ENCODE measurements at regions not wholly inside any gene's neighbourhood (a gene's known extent, or its start where the extent isn't known, plus 50 kb on each side); places are given as distances from the start of the nearest gene placed in this dataset.

DNA sequence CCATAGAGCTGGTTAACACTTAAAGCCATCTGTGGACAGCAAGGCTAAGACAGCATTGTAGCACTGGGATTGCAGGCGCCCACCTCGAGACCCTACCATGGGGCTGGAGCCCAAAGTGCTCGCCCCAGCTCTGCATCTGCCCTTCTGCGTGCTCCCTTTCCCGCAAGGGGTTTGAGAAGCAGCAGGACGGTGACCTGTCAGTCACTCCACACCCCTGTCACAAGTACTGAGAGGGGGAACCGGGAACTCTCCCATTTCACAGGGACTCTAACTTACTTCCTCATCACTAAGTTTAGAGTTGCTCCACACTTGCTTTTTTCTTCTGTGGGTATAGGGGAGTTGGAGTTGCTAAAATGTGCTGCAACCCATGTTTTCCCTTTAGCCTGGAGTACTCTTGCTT, 273.2 kb downstream of the SMARCA2 start:
- H3K27ac Mint-ChIP-seq = no peak overlapping the region
- Histone ChIP-seq H3K27me3 (ENCODE audit: control insufficient read depth in 1 of 2, insufficient read depth in 2 of 2, low read length in 2 of 2) (peaks cover 0 to 4% of the 10 kb centered on the region in 2 experiments), H3K9me3 (ENCODE audit: control insufficient read depth in 1 of 2, insufficient read depth in 1 of 2, low read length in 2 of 2) (no peaks in the 10 kb centered on the region), H3K4me1 (ENCODE audit: insufficient read depth, low read length) (no peaks in the 10 kb centered on the region), H3K4me3 (ENCODE audit: low read length) (no peak overlapping the region), H3K36me3 (ENCODE audit: insufficient read depth, low read length) (no peaks in the 10 kb centered on the region), H3K27ac (ENCODE audit: low read depth in 1 of 2, low read length in 2 of 2) (no peak overlapping the region)
- TF ChIP-seq, protein P1, sequence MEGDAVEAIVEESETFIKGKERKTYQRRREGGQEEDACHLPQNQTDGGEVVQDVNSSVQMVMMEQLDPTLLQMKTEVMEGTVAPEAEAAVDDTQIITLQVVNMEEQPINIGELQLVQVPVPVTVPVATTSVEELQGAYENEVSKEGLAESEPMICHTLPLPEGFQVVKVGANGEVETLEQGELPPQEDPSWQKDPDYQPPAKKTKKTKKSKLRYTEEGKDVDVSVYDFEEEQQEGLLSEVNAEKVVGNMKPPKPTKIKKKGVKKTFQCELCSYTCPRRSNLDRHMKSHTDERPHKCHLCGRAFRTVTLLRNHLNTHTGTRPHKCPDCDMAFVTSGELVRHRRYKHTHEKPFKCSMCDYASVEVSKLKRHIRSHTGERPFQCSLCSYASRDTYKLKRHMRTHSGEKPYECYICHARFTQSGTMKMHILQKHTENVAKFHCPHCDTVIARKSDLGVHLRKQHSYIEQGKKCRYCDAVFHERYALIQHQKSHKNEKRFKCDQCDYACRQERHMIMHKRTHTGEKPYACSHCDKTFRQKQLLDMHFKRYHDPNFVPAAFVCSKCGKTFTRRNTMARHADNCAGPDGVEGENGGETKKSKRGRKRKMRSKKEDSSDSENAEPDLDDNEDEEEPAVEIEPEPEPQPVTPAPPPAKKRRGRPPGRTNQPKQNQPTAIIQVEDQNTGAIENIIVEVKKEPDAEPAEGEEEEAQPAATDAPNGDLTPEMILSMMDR (IDR thresholded peaks at IDR 0.05) = no peak
- intact Hi-C loops (cut with DNase I, micrococcal nuclease) = no loop called here
- H3K9me3 Mint-ChIP-seq = no peaks in the 10 kb centered on the region
- ATAC-seq (ENCODE audit: poor library complexity) (no peak), DNase-seq (no peak)
- H3K27me3 Mint-ChIP-seq = peaks cover 25% of the 10 kb centered on the region
- H3K36me3 Mint-ChIP-seq (ENCODE audit: low read depth) = no peaks in the 10 kb centered on the region
- ChIA-PET CTCF (no interaction called here), POLR2A (no interaction called here)
- no peak overlapping the region for H3K4me3 Mint-ChIP-seq
- no peaks in the 10 kb centered on the region for H3K4me1 Mint-ChIP-seq (ENCODE audit: low read depth)

- ChIA-PET POLR2A (no interaction called here), CTCF (no interaction called here)
- Mint-ChIP-seq H3K27ac (no peak overlapping the region), H3K4me1 (ENCODE audit: low read depth) (no peaks in the 10 kb centered on the region), H3K9me3 (no peaks in the 10 kb centered on the region), H3K4me3 (no peak overlapping the region), H3K27me3 (peaks cover 25% of the 10 kb centered on the region), H3K36me3 (ENCODE audit: low read depth) (no peaks in the 10 kb centered on the region)
- intact Hi-C loops (cut with DNase I, micrococcal nuclease) = no loop called here
- no peaks in the 10 kb centered on the region for H3K4me1 ChIP-seq (ENCODE audit: insufficient read depth, low read length)
- H3K27me3 ChIP-seq (ENCODE audit: control insufficient read depth in 1 of 2, insufficient read depth in 2 of 2, low read length in 2 of 2) = peaks cover 0 to 4% of the 10 kb centered on the region in 2 experiments
- TF ChIP-seq, protein P1 (IDR thresholded peaks at IDR 0.05) = no peak
- H3K4me3 ChIP-seq (ENCODE audit: low read length) = no peak overlapping the region
- DNase-seq = no peak
- H3K27ac ChIP-seq (ENCODE audit: low read depth in 1 of 2, low read length in 2 of 2) = no peak overlapping the region
- no peaks in the 10 kb centered on the region for H3K36me3 ChIP-seq (ENCODE audit: insufficient read depth, low read length)
- H3K9me3 ChIP-seq (ENCODE audit: control insufficient read depth in 1 of 2, insufficient read depth in 1 of 2, low read length in 2 of 2) = no peaks in the 10 kb centered on the region
- no peak for ATAC-seq (ENCODE audit: poor library complexity)
Measured at GRCh38 chr9:2289263-2289662, 274.1 kb downstream of the SMARCA2 start.

DNA sequence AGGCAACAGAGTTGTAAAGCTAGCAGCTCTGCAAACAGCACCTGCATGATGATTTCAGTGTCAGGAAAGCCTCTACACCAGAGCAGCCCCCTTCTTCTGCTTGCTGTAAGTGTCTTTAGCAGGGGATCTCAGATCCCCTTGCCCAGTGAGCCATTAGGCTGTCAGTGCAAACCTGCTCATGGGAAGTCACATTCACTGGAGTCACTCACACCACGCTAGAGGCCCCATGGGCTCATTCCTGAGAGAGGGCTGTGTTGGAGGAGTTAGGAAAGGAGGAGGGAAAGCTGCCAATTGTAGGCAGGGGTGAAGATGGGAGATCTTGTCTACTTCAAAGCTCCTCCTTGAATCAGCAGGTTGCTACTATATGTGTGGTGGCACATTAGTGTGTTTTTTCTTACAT, 275.2 kb downstream of the SMARCA2 start:
- no peaks in the 10 kb centered on the region for H3K9me3 Mint-ChIP-seq

More for the DNA sequence above, 275.2 kb downstream of the SMARCA2 start:
- no peak overlapping the region for H3K27ac Mint-ChIP-seq
- Histone ChIP-seq H3K27ac (ENCODE audit: low read depth in 1 of 2, low read length in 2 of 2) (no peak overlapping the region), H3K27me3 (ENCODE audit: control insufficient read depth in 1 of 2, insufficient read depth in 2 of 2, low read length in 2 of 2) (peaks cover 0 to 4% of the 10 kb centered on the region in 2 experiments), H3K36me3 (ENCODE audit: insufficient read depth, low read length) (no peaks in the 10 kb centered on the region), H3K4me1 (ENCODE audit: insufficient read depth, low read length) (no peaks in the 10 kb centered on the region), H3K9me3 (ENCODE audit: control insufficient read depth in 1 of 2, insufficient read depth in 1 of 2, low read length in 2 of 2) (no peaks in the 10 kb centered on the region), H3K4me3 (ENCODE audit: low read length) (no peak overlapping the region)
- intact Hi-C loops (cut with DNase I, micrococcal nuclease) = no loop called here
- TF ChIP-seq, protein P1 (IDR thresholded peaks at IDR 0.05) = no peak
- no peak for ATAC-seq (ENCODE audit: poor library complexity)
- ChIA-PET CTCF (interaction anchor here (0.9 kb wide), 1 partner anchor 11 kb away, joined by 3 read pairs; no protein-coding TSS in a partner anchor), POLR2A (no interaction called here)
- H3K27me3 Mint-ChIP-seq = peaks cover 25% of the 10 kb centered on the region
- no peaks in the 10 kb centered on the region for H3K36me3 Mint-ChIP-seq (ENCODE audit: low read depth)
- no peak overlapping the region for H3K4me3 Mint-ChIP-seq
- DNase-seq = no peak
- no peaks in the 10 kb centered on the region for H3K4me1 Mint-ChIP-seq (ENCODE audit: low read depth)

All from CD4-positive, alpha-beta T cell (primary cell).